GM10266 (cell line): ENCODE measurements at regions not wholly inside any gene's neighbourhood (a gene's known extent, or its start where the extent isn't known, plus 50 kb on each side); places are given as distances from the start of the nearest gene placed in this dataset.

Experiments
- DNase-seq: peaks from one replicate; pipeline ENCODE4 v3.0.0; 2012; ENCODE audit errors: extremely low spot score
- TF ChIP-seq, protein P1 (sequence below): IDR thresholded peaks from 2 replicates; pipeline ENCODE4 v1.5.1; 2012; ENCODE audit warnings: mild to moderate bottlenecking, low read depth; ENCODE audit not compliant: control insufficient read depth, insufficient read depth; ENCODE audit errors: missing control alignments

DNA sequence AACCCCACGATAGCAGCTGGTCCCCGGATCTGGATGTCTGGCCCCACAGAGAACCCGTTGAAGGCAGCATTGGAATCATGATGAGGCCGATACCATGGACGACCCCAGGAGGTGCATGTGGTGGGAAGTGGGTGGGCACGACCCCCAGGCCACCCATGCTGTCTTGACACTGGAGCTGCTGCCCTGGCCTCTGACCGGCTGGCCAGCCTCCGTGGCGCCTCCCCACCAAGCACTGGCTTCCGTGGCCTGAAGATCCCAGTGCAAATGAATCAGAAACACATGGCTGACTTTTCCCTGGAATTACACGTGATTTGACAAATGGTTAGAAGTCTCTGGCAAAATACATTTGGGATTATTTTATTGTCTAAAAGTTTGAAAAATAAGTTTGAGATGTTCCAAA lies 259.0 kb upstream of the IRX1 start:
- DNase-seq: no peak
- TF ChIP-seq, protein P1, sequence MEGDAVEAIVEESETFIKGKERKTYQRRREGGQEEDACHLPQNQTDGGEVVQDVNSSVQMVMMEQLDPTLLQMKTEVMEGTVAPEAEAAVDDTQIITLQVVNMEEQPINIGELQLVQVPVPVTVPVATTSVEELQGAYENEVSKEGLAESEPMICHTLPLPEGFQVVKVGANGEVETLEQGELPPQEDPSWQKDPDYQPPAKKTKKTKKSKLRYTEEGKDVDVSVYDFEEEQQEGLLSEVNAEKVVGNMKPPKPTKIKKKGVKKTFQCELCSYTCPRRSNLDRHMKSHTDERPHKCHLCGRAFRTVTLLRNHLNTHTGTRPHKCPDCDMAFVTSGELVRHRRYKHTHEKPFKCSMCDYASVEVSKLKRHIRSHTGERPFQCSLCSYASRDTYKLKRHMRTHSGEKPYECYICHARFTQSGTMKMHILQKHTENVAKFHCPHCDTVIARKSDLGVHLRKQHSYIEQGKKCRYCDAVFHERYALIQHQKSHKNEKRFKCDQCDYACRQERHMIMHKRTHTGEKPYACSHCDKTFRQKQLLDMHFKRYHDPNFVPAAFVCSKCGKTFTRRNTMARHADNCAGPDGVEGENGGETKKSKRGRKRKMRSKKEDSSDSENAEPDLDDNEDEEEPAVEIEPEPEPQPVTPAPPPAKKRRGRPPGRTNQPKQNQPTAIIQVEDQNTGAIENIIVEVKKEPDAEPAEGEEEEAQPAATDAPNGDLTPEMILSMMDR: no peak

DNA sequence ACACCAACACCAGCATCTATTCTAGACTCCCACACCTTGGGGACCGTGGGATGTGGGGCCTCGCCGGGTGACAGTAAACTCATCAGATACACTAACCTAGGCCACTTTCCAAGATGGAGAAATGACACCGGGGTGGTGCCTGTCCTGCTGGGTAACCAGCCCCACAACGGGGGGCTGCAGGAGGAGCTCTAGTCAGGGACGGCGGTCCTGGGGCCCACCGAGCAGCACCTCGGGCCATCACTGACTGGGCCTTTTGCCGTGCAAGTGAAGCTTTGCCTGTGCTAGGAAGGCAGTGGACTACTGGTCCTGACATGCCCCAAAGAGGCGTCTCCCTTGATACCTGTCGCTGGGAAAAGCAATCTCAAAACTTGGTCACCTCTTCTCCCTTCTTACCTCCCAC lies 260.3 kb upstream of the IRX1 start:
- TF ChIP-seq, protein P1: no peak
- DNase-seq: no peak

DNA sequence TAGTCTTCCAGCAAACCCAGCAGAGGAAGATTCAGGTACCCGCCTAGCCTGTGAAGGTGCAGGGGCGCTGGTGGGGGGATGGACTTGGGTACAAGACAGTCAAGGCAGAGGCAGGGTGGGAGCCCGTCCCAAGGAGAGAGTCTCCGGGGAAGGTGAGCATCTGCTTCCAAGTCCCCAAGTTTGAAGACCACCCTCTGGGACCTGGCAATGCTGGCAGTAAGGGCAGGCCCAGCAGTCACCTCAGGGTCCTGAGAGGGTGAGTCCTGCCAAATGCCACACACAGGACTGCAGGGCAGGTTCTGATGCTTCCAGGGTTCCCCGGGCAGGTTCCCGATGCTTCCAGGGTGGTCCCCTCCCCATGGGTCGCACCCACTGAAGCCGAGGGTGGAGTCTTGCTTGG lies 261.8 kb upstream of the IRX1 start:
- DNase-seq: no peak
- TF ChIP-seq, protein P1: no peak

DNA sequence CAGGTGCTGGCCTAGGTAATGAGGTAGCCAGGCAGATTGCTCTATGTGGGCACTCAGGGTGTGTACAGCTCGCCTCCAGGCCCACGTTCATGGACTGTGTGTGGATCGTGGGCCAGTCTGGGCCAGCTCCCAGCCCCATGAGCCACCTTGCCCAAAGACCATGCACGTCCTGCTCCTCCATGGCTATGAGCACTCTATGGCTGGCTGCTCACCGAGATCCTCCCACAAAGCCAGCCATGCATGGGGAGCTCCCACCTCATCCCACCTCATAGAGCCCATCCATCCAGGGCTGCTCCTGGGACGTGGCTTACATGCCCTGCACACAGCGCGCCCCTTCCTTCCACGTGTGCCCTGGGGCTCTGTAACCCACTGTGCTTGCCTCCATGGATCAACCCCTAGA lies 262.5 kb upstream of the IRX1 start:
- TF ChIP-seq, protein P1: no peak
- DNase-seq: no peak

DNA sequence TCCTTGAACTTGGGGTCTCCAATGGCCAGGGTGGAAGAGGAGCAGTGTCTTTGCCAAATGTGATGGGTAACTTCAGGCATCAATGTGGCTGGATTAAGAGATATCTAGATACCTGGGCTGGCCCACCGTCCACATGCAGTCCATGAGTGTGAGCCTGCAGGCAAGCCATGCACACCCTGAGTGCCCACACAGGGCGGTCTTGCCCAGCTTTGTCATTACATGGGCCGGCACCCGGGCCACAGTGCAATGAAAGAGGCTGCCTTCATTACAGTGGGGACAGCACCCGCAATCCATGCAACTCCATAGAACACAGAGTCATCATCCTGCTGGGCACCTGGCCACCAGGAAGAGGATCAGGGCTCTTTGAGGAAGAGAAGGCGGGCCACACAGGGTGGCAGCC lies 263.8 kb upstream of the IRX1 start:
- TF ChIP-seq, protein P1: no peak
- DNase-seq: no peak

DNA sequence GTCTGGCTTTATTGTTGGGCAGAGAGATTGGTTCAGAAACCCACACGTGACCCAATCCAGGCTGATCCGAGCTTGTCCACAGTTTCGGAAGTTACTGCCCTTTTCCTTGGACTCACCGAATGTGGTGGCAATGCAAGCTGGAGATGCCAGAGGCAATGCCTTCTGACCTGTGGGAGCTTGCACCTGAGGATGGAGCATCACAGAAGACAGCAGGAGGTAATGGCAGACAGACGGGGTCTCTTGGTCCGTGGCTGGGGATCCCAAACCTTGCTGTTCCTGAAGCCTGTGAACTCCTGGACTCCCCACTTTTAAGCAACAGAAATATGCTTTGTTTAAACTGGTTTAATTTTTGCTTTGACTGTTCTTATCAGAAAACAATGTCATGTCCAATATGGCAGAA lies 265.2 kb upstream of the IRX1 start:
- TF ChIP-seq, protein P1: no peak
- no peak for DNase-seq

DNA sequence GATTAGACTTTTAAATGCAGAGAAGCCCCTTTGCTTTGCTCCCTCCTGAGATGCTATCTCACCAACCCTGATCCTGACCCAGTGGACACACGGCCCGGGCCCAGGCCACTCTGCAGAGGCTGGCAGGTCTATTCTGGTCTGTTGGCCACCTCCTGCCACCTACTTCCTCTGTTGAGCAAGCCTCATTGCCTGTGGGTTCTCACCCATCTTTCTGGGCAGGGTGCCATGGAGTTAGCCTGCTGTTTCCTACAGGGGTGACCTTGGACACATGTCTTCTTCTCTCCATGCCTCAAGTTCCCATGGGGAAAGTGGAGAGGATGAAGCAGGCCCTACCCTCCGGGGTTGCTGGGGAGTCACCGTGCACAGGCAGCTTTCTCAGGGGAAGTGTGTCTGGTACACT lies 266.2 kb upstream of the IRX1 start:
- no peak for DNase-seq
- TF ChIP-seq, protein P1: no peak

DNA sequence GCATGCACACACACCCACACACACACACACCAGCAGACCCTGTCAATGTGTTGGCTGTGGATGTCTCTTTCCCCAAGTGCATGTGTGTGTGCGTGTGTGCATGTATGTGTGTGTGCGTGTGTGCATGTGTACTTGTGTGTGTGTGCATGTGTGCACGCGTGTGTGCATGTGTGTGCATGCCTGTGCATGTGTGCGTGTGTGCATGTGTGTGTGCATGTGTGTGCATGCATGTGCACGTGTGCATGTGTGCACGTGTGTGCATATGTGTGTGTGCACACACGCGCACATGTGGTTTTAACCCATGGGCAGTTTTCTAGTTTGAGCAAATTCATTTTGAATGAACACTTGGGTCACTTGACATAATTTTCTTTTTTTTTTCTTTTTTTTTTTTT lies 268.8 kb upstream of the IRX1 start:
- TF ChIP-seq, protein P1: no peak
- DNase-seq: no peak
